GM12878 (cell line): ENCODE measurements at regions not wholly inside any gene's neighbourhood (a gene's known extent, or its start where the extent isn't known, plus 50 kb on each side); places are given as distances from the start of the nearest gene placed in this dataset.

ENCODE experiments used
- ATAC-seq: fragments of 200-7000 bp; cut with Tn5 transposase; 3 replicates; pipeline ENCODE4 v1.9.1; 2020; ENCODE audit warnings: mild to moderate bottlenecking, moderate library complexity
- BruUV-seq: library from RNA; stranded (reverse); fragments of 400-500 nt; replicated peaks from 2 replicates; lab custom pipeline; 2021; lab: Mats Ljungman, UMichigan
- CTCF ChIA-PET: fragments of 300-600 bp; sonication (Branson Sonifier 250); formaldehyde crosslinking; extraction: SDS; loops from one replicate; lab custom pipeline; 2021; ENCODE audit warnings: inconsistent platforms; lab: Yijun Ruan, JAX
- POLR2A ChIA-PET: fragments of 350-600 bp; formaldehyde crosslinking; extraction: SDS; loops from one replicate; lab custom pipeline; 2021; ENCODE audit warnings: inconsistent platforms; lab: Charles Lee
- RAD21 ChIA-PET: fragments of 300-600 bp; sonication (Branson Sonifier 250); formaldehyde crosslinking; loops from one replicate; lab custom pipeline; 2023; ENCODE audit warnings: antibody characterized with exemption; ENCODE audit not compliant: unreplicated experiment; lab: Charles Lee
- SMC1A ChIA-PET: fragments of 300-600 bp; sonication (Branson Sonifier 250); formaldehyde crosslinking; loops from one replicate; lab custom pipeline; 2023; ENCODE audit not compliant: unreplicated experiment, uncharacterized antibody; lab: Charles Lee
- DNase-seq: peaks from one replicate; pipeline ENCODE4 v3.0.0-alpha.2; 2011; ENCODE audit warnings: low read depth, low spot score
- FAIRE-seq: peaks from 3 replicates; lab custom pipeline; 2011; peaks lifted over from hg19 to GRCh38; lab: Jason Lieb, UNC
- H2AFZ ChIP-seq: 2 replicates; pipeline ENCODE4 v1.6.0; 2011; ENCODE audit warnings: low read depth, low read length, control low read depth; ENCODE audit not compliant: control insufficient read depth
- H3K27ac ChIP-seq: 2 replicates; pipeline ENCODE4 v1.5.1; 2011; ENCODE audit warnings: control low read depth; ENCODE audit not compliant: control insufficient read depth, insufficient read depth
- H3K27me3 ChIP-seq, 2 experiments: replicated peaks in 1 of 2; 2 replicates each; pipeline versions ENCODE4 v1.6.0 to v1.6.1; 2011; ENCODE audit warnings: low read length in 1 of 2; ENCODE audit not compliant: control insufficient read depth in 2 of 2, insufficient read depth in 2 of 2
- H3K36me3 ChIP-seq, 2 experiments: 2 replicates each; pipeline ENCODE4 v1.5.1; 2011; ENCODE audit warnings: low read length in 1 of 2; ENCODE audit not compliant: control insufficient read depth in 2 of 2, insufficient read depth in 2 of 2
- H3K4me1 ChIP-seq: 2 replicates; pipeline ENCODE4 v1.6.1; 2011; ENCODE audit warnings: mild to moderate bottlenecking, low read length, moderate library complexity, mixed read lengths; ENCODE audit not compliant: control insufficient read depth, insufficient read depth
- H3K4me2 ChIP-seq: 2 replicates; pipeline ENCODE4 v1.6.0; 2011; ENCODE audit warnings: control low read depth; ENCODE audit not compliant: control insufficient read depth, insufficient read depth
- H3K4me3 ChIP-seq: fragments of 200-600 bp; sonication (generic); 2 replicates; pipeline ENCODE4 v1.5.1; 2016
- H3K79me2 ChIP-seq: 2 replicates; pipeline ENCODE4 v1.6.0; 2011; ENCODE audit warnings: low read length; ENCODE audit not compliant: control insufficient read depth, insufficient read depth
- H3K9ac ChIP-seq: 2 replicates; pipeline ENCODE4 v1.8.0; 2011; ENCODE audit warnings: low read length, control low read depth, mixed read lengths; ENCODE audit not compliant: control insufficient read depth, insufficient read depth
- H3K9me3 ChIP-seq: replicated peaks from 3 replicates; pipeline ENCODE4 v1.5.1; 2011; ENCODE audit warnings: mild to moderate bottlenecking, low read length; ENCODE audit not compliant: control insufficient read depth, insufficient read depth
- H4K20me1 ChIP-seq: 2 replicates; pipeline ENCODE4 v1.6.0; 2011; ENCODE audit not compliant: control insufficient read depth, insufficient read depth
- CREM ChIP-seq: IDR thresholded peaks from 2 replicates; pipeline ENCODE4 v1.6.1; 2014; ENCODE audit warnings: antibody characterized with exemption, low read depth
- FOXM1 ChIP-seq: IDR thresholded peaks from 2 replicates; pipeline ENCODE4 v1.6.1; 2012; ENCODE audit warnings: low read depth, mild to moderate bottlenecking, inconsistent platforms, low read length, moderate library complexity
- GATAD2B ChIP-seq: fragments of 450-650 bp; conservative IDR thresholded peaks from 2 replicates; pipeline ENCODE4 v1.6.1; 2017; ENCODE audit warnings: low read depth, mild to moderate bottlenecking, moderate library complexity
- HDAC6 ChIP-seq: fragments of 200-600 bp; sonication (generic); IDR thresholded peaks from one replicate; pipeline ENCODE4 v1.8.0; 2017; ENCODE audit warnings: antibody characterized with exemption; ENCODE audit not compliant: unreplicated experiment
- POLR2AphosphoS2 ChIP-seq: IDR thresholded peaks from 2 replicates; pipeline ENCODE4 v1.6.1; 2011; ENCODE audit warnings: low read depth, mild to moderate bottlenecking, low read length, improper control_type of control experiment, moderate library complexity
- POU2F2 ChIP-seq: IDR thresholded peaks from 3 replicates; pipeline ENCODE4 v1.6.1; 2011; ENCODE audit warnings: low read depth, mild to moderate bottlenecking, low read length, borderline replicate concordance
- RAD21 ChIP-seq: IDR thresholded peaks from 2 replicates; pipeline ENCODE4 v1.6.1; 2011; ENCODE audit warnings: mild to moderate bottlenecking, low read depth, low read length, moderate library complexity; ENCODE audit not compliant: insufficient read depth
- RAD51 ChIP-seq: fragments of 450-650 bp; IDR thresholded peaks from 2 replicates; pipeline ENCODE4 v1.6.1; 2016; ENCODE audit warnings: moderate library complexity, mild to moderate bottlenecking, inconsistent platforms
- RBBP5 ChIP-seq: fragments of 200-600 bp; sonication (generic); conservative IDR thresholded peaks from 2 replicates; pipeline ENCODE4 v1.6.1; 2016
- SPI1 ChIP-seq: IDR thresholded peaks from 2 replicates; pipeline ENCODE4 v1.6.1; 2011; ENCODE audit warnings: low read depth, mild to moderate bottlenecking, low read length, moderate library complexity, borderline replicate concordance; ENCODE audit not compliant: insufficient read depth
- SREBF2 ChIP-seq: IDR thresholded peaks from 2 replicates; pipeline ENCODE4 v1.6.1; 2012; ENCODE audit warnings: mild to moderate bottlenecking, low read length
- STAT1 ChIP-seq: fragments of 450-650 bp; conservative IDR thresholded peaks from 2 replicates; pipeline ENCODE4 v1.6.1; 2014; ENCODE audit warnings: antibody characterized with exemption, mild to moderate bottlenecking
- TARDBP ChIP-seq: IDR thresholded peaks from 2 replicates; pipeline ENCODE4 v1.6.1; 2016; ENCODE audit warnings: borderline replicate concordance
- WGBS: methylation state at CpG from one replicate; pipeline ENCODE4 v1.1.6; 2016; ENCODE audit warnings: low lambda C conversion rate; ENCODE audit not compliant: insufficient replicate concordance, insufficient coverage; ENCODE audit errors: missing lambda C conversion rate; 5-methylcytosine and 5-hydroxymethylcytosine counted together
- in situ Hi-C: fragments of 300-500 bp; cut with MboI; formaldehyde crosslinking; loops from 9 replicates; pipeline ENCODE4 v1.14.3; 2018; ENCODE audit warnings: mixed read lengths
- intact Hi-C: fragments of 100-400 bp; cut with micrococcal nuclease; formaldehyde crosslinking; loops from one replicate; pipeline ENCODE4 v1.14.2; 2022; ENCODE audit not compliant: unreplicated experiment
- TF ChIP-seq, protein P1 (sequence below): fragments of 450-650 bp; IDR thresholded peaks from 2 replicates; pipeline ENCODE4 v1.6.1; 2017; ENCODE audit warnings: low read depth, mild to moderate bottlenecking, moderate library complexity
- TF ChIP-seq, protein P2 (sequence below): IDR thresholded peaks from 2 replicates; pipeline ENCODE4 v1.6.1; 2012; ENCODE audit warnings: low read depth, low read length, improper control_type of control experiment
- TF ChIP-seq, protein P3 (sequence below): IDR thresholded peaks from 2 replicates; pipeline ENCODE4 v1.6.1; 2012; ENCODE audit warnings: low read length, inconsistent platforms

DNA sequence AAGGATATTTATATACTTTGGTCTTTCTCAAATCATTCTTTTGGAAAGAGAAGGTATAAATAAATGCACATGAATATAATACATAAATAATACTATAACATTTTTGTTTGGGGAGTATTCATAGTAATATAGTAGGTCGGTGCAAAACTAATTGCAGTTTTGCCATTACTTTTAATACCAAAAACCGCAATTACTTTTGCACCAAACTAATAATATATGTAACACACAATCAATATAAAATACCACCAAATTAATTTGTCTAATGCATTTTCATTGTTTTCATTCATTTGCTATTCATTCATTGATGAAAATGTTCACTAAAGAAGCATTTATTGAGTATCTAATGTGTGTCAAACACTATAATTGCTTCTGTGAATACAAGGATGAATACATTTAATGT, 219.0 kb downstream of the RWDD3 start:
- Histone ChIP-seq H3K4me1 (no peaks in the 10 kb centered on the region), H3K27ac (no peak overlapping the region), H3K4me3 (no peak overlapping the region), H3K36me3 (no peaks in the 10 kb centered on the region), H3K79me2 (no peaks in the 10 kb centered on the region), H3K4me2 (no peak overlapping the region), H3K27me3 (no peaks in the 10 kb centered on the region), H3K9ac (no peak overlapping the region), H4K20me1 (no peaks in the 10 kb centered on the region), H3K9me3 (no peaks in the 10 kb centered on the region), H2AFZ (no peak overlapping the region)
- POLR2A ChIA-PET = no interaction called here
- TF ChIP-seq, protein P1, sequence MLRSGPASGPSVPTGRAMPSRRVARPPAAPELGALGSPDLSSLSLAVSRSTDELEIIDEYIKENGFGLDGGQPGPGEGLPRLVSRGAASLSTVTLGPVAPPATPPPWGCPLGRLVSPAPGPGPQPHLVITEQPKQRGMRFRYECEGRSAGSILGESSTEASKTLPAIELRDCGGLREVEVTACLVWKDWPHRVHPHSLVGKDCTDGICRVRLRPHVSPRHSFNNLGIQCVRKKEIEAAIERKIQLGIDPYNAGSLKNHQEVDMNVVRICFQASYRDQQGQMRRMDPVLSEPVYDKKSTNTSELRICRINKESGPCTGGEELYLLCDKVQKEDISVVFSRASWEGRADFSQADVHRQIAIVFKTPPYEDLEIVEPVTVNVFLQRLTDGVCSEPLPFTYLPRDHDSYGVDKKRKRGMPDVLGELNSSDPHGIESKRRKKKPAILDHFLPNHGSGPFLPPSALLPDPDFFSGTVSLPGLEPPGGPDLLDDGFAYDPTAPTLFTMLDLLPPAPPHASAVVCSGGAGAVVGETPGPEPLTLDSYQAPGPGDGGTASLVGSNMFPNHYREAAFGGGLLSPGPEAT = no peak
- TF ChIP-seq FOXM1 (no peak), GATAD2B (no peak), RBBP5 (no peak)
- RAD21 ChIA-PET = no interaction called here
- WGBS = 24% methylated on average over 2 of the region's 2 CpGs
- DNase-seq = no peak
- CTCF ChIA-PET = no interaction called here
- FAIRE-seq = no peak
- in situ Hi-C loops (no loop called here), intact Hi-C loops (no loop called here)
- BruUV-seq = no TSS peak
- SMC1A ChIA-PET = no interaction called here
- no peak for ATAC-seq

DNA sequence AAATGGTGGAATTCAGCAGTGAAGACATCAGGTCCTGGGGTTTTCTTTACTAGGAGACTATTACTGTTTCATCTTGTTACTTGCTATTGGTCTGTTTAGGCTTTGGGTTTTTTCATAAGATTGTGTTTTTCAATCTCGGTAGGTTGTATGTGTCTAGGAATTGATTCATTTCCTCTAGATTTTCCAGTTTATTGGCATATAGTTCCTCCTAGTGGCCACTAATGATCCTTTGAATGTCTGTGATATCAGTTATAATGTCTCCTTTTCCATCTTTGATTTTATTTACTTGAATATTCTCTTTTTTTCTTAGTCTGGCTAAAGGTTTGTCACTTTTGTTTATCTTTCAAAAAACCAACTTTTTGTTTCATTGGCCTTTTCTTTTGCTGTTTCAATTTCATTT, 233.0 kb downstream of the RWDD3 start:
- FAIRE-seq (no peak), DNase-seq (no peak), ATAC-seq (no peak)
- in situ Hi-C loops = no loop called here
- Histone ChIP-seq H3K9ac (no peak overlapping the region), H3K4me3 (no peak overlapping the region), H3K4me2 (no peak overlapping the region), H3K27me3 (no peaks in the 10 kb centered on the region), H4K20me1 (no peaks in the 10 kb centered on the region), H3K9me3 (no peaks in the 10 kb centered on the region), H3K27ac (no peak overlapping the region), H3K4me1 (no peaks in the 10 kb centered on the region), H3K79me2 (no peaks in the 10 kb centered on the region), H3K36me3 (no peaks in the 10 kb centered on the region), H2AFZ (no peak overlapping the region)
- RAD21 ChIA-PET = no interaction called here
- no TSS peak for BruUV-seq
- 0% methylated on average over 1 of the region's 1 CpG for WGBS
- CTCF ChIA-PET = no interaction called here
- SMC1A ChIA-PET = no interaction called here
- POLR2A ChIA-PET = no interaction called here
- intact Hi-C loops = no loop called here
- no peak for TF ChIP-seq POU2F2
- no peak for TF ChIP-seq TARDBP
- no peak for TF ChIP-seq RAD51
- TF ChIP-seq RAD21 = no peak
- TF ChIP-seq, protein P2, sequence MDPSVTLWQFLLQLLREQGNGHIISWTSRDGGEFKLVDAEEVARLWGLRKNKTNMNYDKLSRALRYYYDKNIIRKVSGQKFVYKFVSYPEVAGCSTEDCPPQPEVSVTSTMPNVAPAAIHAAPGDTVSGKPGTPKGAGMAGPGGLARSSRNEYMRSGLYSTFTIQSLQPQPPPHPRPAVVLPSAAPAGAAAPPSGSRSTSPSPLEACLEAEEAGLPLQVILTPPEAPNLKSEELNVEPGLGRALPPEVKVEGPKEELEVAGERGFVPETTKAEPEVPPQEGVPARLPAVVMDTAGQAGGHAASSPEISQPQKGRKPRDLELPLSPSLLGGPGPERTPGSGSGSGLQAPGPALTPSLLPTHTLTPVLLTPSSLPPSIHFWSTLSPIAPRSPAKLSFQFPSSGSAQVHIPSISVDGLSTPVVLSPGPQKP = no peak
- no peak for TF ChIP-seq SPI1
- TF ChIP-seq, protein P3, sequence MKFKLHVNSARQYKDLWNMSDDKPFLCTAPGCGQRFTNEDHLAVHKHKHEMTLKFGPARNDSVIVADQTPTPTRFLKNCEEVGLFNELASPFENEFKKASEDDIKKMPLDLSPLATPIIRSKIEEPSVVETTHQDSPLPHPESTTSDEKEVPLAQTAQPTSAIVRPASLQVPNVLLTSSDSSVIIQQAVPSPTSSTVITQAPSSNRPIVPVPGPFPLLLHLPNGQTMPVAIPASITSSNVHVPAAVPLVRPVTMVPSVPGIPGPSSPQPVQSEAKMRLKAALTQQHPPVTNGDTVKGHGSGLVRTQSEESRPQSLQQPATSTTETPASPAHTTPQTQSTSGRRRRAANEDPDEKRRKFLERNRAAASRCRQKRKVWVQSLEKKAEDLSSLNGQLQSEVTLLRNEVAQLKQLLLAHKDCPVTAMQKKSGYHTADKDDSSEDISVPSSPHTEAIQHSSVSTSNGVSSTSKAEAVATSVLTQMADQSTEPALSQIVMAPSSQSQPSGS = no peak
- no peak for TF ChIP-seq CREM
- TF ChIP-seq SREBF2 = no peak
- TF ChIP-seq STAT1 = no peak
- TF ChIP-seq HDAC6 = no peak
- TF ChIP-seq GATAD2B = no peak
- no peak for TF ChIP-seq POLR2AphosphoS2
